ENCODE measurements at regions not wholly inside any gene's neighbourhood (a gene's known extent, or its start where the extent isn't known, plus 50 kb on each side); places are given as distances from the start of the nearest gene placed in this dataset.
"Not testable (repeated sequence)": the region's sequence is repeated elsewhere in the genome, so short reads cannot be mapped to it uniquely, and the experiment has no call there.

DNA sequence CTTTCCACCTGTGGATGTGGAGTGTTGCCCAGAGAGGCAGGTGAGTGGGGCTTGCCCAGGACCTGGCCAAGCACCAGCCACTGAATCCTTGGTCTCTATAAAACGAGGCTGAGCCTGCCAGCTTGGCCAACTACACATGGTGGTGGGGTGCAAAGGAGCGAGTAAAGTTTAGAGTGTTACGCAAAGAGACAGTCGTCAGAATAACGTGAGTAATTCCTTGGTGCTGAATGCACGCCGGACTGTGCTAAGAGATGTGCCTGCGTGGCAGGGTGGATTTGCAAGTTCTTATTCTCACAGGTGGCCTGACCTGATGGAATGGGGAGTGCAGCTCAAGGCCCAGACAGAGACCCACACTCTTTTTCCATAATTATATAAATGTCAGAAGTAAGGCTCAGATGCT is 88.6 kb upstream of the B3GAT1 start:
- TF ChIP-seq, protein P1, sequence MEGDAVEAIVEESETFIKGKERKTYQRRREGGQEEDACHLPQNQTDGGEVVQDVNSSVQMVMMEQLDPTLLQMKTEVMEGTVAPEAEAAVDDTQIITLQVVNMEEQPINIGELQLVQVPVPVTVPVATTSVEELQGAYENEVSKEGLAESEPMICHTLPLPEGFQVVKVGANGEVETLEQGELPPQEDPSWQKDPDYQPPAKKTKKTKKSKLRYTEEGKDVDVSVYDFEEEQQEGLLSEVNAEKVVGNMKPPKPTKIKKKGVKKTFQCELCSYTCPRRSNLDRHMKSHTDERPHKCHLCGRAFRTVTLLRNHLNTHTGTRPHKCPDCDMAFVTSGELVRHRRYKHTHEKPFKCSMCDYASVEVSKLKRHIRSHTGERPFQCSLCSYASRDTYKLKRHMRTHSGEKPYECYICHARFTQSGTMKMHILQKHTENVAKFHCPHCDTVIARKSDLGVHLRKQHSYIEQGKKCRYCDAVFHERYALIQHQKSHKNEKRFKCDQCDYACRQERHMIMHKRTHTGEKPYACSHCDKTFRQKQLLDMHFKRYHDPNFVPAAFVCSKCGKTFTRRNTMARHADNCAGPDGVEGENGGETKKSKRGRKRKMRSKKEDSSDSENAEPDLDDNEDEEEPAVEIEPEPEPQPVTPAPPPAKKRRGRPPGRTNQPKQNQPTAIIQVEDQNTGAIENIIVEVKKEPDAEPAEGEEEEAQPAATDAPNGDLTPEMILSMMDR (IDR thresholded peaks at IDR 0.05): no peak
- no peak for TF ChIP-seq POLR2A (IDR thresholded peaks at IDR 0.05)
- no peak overlapping the region for H3K4me3 ChIP-seq (ENCODE audit: low read depth, poor library complexity, severe bottlenecking)
- 82 to 84% methylated on average over 8 of the region's 8 CpGs for WGBS, 2 donors
- intact Hi-C loops (cut with DNase I; ENCODE audit: low total_unique reads): no loop called here
- DNase-seq (ENCODE audit: low spot score in 2 of 2): peak in 1 of 2 donors; percentile 63

GRCh38 chr11:134499990-134500389 is 87.9 kb upstream of the B3GAT1 start:
- intact Hi-C loops (cut with DNase I; ENCODE audit: low total_unique reads): no loop called here
- TF ChIP-seq, protein P1 (IDR thresholded peaks at IDR 0.05): no peak
- TF ChIP-seq POLR2A (IDR thresholded peaks at IDR 0.05): no peak
- 80 to 86% methylated on average over 8 of the region's 8 CpGs for WGBS, 2 donors
- peak in 1 of 2 donors; percentile 32 for DNase-seq (ENCODE audit: low spot score in 2 of 2)
- H3K4me3 ChIP-seq (ENCODE audit: low read depth, poor library complexity, severe bottlenecking): no peak overlapping the region

DNA sequence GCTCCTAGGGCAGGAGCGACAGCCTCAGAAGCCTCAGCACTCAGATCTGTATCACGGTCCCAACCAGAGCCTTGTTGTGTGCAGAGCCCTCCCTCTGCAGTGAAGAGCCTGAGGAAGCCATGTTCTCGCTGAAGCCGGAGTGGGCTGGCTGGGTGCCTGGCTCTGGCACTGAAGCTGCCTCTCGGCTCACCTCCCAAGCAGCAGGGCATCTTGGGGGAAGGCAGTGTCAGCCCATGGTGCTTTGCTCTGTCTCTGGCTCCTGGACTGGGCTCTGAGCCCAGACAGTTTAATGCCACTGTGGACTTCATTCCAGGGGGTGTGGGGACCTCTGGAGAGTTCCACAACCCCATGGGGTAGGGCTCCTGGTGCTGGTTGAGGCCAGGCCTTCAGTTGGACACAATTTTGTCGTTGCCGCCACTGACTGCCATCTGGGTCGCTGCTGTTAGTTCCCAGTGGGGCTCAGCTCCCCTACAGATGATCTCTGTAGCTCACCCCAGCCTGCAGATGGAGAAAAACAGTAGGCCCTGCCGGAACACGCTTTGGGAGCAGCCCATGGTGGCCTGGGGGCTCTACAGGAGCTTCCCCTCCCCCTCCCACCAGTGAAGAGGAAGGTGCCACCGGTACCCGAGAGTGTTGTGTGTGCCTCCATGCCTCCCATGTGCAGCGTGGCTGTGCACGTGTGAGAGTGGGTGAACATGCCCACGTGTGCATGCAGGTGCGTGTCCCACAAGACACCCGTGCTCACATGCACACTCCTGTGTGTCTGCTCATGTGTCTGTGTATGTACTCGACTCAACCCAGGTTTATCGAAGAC is 86.5 kb upstream of the B3GAT1 start:
- peak in 1 of 2 donors; percentile 83 for DNase-seq (ENCODE audit: low spot score in 2 of 2)
- H3K4me3 ChIP-seq (ENCODE audit: low read depth, poor library complexity, severe bottlenecking): no peak overlapping the region
- 71 to 78% methylated on average over 16 to 19 of the region's 19 CpGs for WGBS, 2 donors
- TF ChIP-seq POLR2A (IDR thresholded peaks at IDR 0.05): no peak
- TF ChIP-seq, protein P1 (IDR thresholded peaks at IDR 0.05): no peak
- intact Hi-C loops (cut with DNase I; ENCODE audit: low total_unique reads): no loop called here

DNA sequence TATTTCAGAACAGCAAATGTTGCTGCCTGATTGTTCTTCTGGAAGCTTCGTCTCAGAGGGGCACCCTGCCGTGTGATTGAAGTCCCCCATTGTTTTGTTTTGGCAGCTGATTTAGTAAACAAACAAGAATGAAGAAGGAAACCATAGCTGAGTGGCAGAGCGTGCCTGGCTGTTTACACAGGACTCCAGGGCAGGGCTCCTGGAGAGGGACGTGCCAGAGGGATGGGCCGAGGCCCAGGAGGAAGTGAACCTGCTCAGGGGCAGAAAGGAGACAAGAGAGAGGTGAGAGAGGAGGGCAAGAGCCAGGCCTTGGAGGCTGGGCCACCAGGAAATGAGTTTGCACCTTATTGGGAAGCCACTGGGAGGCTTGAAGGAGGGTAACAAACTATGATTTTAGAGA is 85.5 kb upstream of the B3GAT1 start:
- WGBS, 2 donors: 28 to 37% methylated on average over 5 of the region's 5 CpGs
- intact Hi-C loops (cut with DNase I; ENCODE audit: low total_unique reads): no loop called here
- TF ChIP-seq, protein P1 (IDR thresholded peaks at IDR 0.05): no peak
- no peak for TF ChIP-seq POLR2A (IDR thresholded peaks at IDR 0.05)
- H3K4me3 ChIP-seq (ENCODE audit: low read depth, poor library complexity, severe bottlenecking): no peak overlapping the region
- peak in 1 of 2 donors; percentile 34 for DNase-seq (ENCODE audit: low spot score in 2 of 2)

- 76 to 89% methylated on average over 2 of the region's 2 CpGs for WGBS, 2 donors
These were observed 84.0 kb upstream of the B3GAT1 start for GRCh38 chr11:134496058-134496457.

DNA sequence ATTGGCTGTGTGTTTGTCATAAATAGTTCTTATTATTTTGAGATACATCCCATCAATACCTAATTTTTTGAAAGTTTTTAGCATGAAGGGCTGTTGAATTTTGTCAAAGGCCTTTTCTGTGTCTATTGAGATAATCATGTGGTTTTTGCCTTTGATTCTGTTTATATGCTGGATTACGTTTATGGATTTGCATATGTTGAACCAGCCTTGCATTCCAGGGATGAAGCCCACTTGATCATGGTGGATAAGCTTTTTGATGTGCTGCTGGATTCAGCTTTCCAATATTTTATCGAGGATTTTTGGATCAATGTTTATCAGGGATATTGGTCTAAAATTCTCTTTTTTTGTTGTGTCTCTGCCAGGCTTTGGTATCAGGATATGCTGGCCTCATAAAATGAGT is 82.4 kb upstream of the B3GAT1 start:
- H3K4me3 ChIP-seq (ENCODE audit: low read depth, poor library complexity, severe bottlenecking); intact Hi-C loops (cut with DNase I; ENCODE audit: low total_unique reads); DNase-seq (ENCODE audit: low spot score in 2 of 2): not testable (repeated sequence)
- WGBS, 2 donors: 75 to 85% methylated on average over 2 of the region's 2 CpGs

More at GRCh38 chr11:134496058-134496457, 84.0 kb upstream of the B3GAT1 start:
- DNase-seq (ENCODE audit: low spot score in 2 of 2); H3K4me3 ChIP-seq (ENCODE audit: low read depth, poor library complexity, severe bottlenecking); intact Hi-C loops (cut with DNase I; ENCODE audit: low total_unique reads): not testable (repeated sequence)

- 92 to 95% methylated on average over 2 of the region's 2 CpGs for WGBS, 2 donors
These were observed 80.4 kb upstream of the B3GAT1 start for GRCh38 chr11:134492411-134492810.

More at GRCh38 chr11:134492411-134492810, 80.4 kb upstream of the B3GAT1 start:
- H3K4me3 ChIP-seq (ENCODE audit: low read depth, poor library complexity, severe bottlenecking); intact Hi-C loops (cut with DNase I; ENCODE audit: low total_unique reads); DNase-seq (ENCODE audit: low spot score in 2 of 2): not testable (repeated sequence)

Data from lower leg skin (tissue), 4 donors.